ENCODE measurements at regions not wholly inside any gene's neighbourhood (a gene's known extent, or its start where the extent isn't known, plus 50 kb on each side); places are given as distances from the start of the nearest gene placed in this dataset.
"Not testable (repeated sequence)": the region's sequence is repeated elsewhere in the genome, so short reads cannot be mapped to it uniquely, and the experiment has no call there.

DNA sequence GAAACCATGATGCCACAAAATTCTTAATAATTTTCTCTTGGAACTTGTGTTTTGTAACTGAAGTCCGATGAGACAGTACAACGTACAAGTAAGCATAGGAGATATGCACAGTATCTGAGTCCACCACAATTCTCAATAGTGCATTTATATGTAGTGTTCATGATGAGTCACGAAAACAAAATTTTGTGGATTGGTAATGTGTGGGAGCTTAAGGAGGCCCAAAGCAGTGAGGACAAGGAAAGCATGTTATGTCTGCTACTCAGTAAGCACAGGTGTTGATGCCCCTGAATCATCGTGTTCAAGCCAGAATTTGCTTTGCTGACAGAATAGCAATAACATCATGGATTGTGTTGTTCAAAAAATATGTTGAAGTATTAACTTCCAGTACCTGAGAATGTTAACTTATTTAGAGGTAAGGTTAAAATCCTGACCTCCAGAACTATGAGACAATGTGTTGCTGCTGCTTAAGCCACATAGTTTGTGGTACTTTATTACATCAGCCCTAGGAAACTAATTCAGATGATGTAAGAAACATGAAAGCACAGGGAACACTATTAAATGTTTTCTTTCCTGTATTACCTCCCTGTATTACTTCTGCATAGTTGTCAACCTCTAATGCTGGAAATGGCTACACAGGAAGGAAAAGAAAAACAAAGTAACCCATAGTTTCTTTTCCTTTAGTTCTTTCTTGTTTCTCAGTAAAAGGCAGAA lies 201.3 kb downstream of the SLITRK6 start:
- no peak for DNase-seq

DNA sequence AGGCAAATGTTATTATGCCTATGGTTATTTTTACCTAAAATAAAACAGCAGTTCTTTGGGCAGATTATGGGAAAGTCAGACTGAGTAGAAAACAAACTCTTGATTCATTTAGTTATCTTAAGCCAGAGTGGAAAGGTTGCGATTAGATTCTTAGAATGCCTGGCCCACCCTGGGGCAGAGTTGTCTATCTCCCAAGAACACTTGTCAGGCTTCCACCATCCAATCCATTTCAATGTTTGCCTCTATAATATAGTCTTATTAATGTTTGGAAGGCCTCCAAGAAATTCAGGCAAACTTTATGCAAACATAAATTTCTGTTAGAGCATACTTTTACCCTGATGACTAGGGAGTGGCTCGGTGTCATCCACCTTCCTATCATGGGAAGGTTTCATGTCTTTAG lies 207.0 kb downstream of the SLITRK6 start:
- no peak for DNase-seq

GRCh38 chr13:85590231-85590931 lies 208.8 kb downstream of the SLITRK6 start:
- DNase-seq: no peak

DNA sequence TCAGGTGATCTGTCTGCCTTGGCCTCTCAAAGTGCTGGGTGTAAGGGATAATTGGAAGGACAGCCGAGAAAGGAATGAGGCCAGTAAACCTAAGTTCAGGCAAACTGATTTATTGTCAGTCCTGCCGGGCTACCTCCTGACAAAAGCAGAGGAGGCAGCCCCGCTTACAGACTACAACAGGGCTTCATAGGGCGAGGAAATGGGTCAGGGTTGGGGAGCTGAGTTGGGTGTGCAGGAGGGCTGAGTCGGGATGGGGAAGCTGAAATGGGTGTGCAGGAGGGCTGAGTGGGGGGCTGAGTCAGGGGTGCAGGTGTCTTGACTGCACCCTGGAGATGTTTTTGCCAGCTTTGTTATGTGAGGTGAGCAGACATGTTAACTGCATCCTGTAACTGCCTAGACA lies 210.2 kb downstream of the SLITRK6 start:
- DNase-seq: no peak

DNA sequence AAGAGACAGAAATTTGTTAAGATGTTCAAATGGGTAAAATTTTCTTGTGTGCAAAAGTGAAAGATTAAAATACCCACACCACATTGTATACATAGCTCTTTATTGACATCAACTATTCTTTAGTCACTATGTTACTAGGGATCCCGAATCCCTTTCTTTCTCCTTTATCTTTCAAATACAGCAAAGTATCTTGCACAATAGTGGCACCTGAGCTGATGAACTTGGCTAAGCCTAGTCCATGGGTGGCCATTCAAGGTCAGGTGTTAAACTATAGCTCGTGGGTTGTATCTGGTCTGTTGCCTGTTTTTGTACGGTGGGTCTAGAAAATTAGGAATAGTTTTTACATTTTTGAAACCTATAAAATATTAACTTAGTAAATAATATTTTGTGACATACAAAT lies 210.9 kb downstream of the SLITRK6 start:
- no peak for DNase-seq

- no peak for DNase-seq
These were observed 212.4 kb downstream of the SLITRK6 start for GRCh38 chr13:85586856-85587255.

DNA sequence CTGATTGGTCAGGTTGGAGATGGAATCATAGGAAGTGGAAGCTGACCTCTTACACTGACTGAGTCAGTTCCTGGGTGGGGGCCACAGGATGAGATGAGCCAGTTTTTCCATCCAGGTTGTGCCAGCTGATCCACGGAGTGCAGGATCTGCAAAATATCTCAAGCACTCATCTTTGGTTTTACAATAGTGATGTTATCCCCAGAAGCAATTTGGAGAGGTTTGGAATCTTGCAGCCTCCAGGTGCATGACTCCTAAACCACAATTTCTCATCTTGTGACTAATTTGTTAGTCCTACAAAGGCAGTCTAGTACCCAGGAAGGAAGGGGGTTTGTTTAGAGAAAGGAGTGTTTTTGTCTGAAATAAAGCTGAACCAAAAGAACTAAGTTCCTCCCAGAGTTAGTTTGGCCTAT lies 212.8 kb downstream of the SLITRK6 start:
- DNase-seq: no peak

- no peak for DNase-seq
These were observed 216.3 kb downstream of the SLITRK6 start for GRCh38 chr13:85582890-85583289.

- no peak for DNase-seq
These were observed 224.1 kb downstream of the SLITRK6 start for GRCh38 chr13:85575110-85575509.

DNA sequence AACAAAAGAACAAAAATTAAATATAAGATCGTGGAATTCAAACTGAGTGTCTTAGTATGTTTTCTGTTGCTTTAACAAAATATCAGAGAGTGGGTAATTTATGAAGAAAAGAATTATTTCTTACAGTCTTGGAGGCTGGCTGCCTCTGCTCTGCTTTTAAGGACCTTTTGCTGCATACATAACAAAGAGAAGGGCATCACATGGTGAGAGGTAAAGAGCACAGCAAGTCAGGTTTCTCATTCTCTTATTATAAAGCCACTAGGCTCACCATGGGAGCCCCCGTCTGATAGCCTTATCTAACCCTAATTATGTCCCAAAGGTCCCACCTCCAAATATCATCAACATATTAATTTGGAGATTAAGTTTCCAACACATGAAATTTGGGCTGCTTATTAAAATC lies 231.3 kb downstream of the SLITRK6 start:
- DNase-seq: no peak

- no peak for DNase-seq
These were observed 233.6 kb downstream of the SLITRK6 start for GRCh38 chr13:85565652-85566051.

GRCh38 chr13:85564598-85564997 lies 234.6 kb downstream of the SLITRK6 start:
- no peak for DNase-seq

GRCh38 chr13:85562282-85562681 lies 236.9 kb downstream of the SLITRK6 start:
- no peak for DNase-seq

GRCh38 chr13:85557691-85558467 lies 241.3 kb downstream of the SLITRK6 start:
- DNase-seq: no peak

DNA sequence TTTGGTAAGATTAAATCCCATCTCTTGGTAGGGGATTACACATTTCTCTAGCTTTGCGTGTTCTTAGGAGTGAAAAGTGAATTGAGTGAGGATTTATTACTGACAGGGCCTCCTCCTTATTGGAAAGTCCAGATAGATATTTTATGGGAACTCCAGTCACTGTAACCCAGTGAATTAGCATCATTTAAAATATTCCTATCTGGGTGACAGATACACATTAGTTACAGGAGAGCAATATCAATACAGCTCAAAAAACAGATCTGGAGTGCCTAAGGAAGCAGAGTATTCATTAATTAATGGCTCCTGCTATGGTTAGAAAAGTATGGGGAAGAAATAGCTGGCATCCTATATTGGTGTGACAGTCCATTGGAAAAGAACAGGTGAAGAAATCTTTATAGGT lies 248.2 kb downstream of the SLITRK6 start:
- no peak for DNase-seq

- DNase-seq: no peak
These were observed 249.4 kb downstream of the SLITRK6 start for GRCh38 chr13:85549819-85550218.

DNA sequence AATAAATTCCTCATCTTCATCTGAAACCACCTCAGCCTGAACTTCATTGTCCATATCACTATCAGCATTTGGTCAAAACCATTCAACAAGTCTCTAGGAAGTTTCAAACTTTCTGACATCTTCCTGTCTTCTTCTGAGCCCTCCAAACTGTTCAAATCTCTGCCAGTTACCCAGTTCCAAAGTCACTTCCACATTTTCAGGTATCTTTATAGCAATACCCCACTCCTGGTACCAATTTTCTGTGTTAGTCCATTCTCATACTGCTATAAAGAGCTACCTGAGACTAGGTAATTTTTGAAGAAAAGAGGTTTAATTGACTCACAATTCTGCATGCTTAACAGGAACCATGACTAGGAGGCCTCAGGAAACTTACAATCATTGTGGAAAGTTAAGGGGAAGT lies 250.4 kb downstream of the SLITRK6 start:
- DNase-seq: not testable (repeated sequence)

DNA sequence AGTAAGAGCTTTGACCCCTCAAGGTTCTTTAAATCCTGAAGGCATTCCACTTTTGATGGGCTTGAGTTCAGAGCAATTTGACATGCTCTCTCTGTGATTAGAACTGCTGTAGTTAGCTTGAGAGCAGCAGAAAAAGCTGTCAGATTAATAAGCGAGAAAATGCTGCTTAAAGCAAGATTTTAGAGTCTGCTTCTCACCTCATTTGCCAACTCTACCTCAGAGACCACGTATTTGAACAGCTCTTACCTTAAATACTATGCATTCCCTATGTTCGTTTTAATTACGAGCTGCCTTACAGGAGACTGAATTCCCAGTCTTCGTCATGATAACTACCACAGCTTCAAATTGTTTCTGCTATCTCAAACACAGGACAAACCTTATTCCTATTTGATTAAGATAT lies 253.4 kb downstream of the SLITRK6 start:
- no peak for DNase-seq

GRCh38 chr13:85544756-85545155 lies 254.5 kb downstream of the SLITRK6 start:
- no peak for DNase-seq

DNA sequence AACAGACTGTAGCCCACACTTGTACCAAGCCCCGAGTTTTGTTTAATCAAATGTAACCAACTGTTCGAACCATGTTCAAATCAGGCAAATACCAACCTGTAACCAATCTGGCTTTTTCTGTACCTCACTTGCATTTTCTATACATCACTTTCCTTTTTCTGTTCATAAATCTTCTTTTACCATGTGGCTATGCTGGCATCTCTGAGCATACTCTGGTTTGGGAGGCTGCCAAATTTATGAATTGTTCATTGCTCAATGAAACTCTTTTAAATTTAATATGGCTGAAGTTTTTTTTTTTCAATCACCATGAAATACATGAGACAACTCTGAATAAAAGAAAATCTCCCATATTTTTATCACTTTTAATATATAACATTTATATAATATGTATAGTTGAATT lies 256.1 kb downstream of the SLITRK6 start:
- no peak for DNase-seq

DNA sequence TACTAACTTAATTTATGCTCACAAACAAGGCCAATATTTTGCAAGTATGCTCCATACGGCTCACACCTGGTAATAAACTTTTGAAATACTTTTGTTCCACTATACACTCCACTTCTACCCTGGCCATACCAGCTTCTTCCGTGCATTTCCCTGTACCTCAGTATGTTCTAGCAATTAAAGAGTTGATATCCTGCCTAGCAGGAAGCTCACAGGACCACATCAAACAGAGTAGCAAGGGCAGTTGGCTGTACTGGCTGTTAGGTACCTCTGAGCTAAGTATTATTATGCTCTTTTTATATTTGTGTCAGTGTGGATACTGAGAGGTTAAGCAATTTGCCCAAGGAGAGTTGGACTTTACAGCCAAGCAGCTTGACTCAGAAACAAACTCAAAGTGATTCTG lies 257.7 kb downstream of the SLITRK6 start:
- DNase-seq: no peak

- DNase-seq: no peak
These were observed 260.3 kb downstream of the SLITRK6 start for GRCh38 chr13:85538957-85539356.

GRCh38 chr13:85537601-85538000 lies 261.6 kb downstream of the SLITRK6 start:
- DNase-seq: no peak

DNA sequence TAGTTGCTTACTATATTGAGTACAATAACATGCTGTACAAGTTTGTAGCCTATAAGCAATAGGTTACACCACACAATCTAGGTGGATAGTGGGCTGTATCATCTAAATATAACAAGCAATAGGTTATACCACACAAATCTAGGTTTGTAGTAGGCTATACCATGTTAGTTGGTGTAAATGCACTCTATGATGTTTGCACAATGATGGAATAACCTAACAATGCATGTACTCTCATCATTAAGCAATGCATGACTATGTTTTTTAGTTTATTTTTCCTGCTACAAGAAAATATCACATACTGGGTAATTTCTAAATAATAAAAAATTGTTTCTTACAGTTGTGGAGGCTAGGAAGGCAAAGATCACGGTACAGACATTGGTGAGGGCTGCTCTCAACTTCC lies 262.5 kb downstream of the SLITRK6 start:
- DNase-seq: no peak
